B cell (primary cell): ENCODE measurements at regions not wholly inside any gene's neighbourhood (a gene's known extent, or its start where the extent isn't known, plus 50 kb on each side); places are given as distances from the start of the nearest gene placed in this dataset.

ENCODE experiments used
- ATAC-seq: fragments of 200-7000 bp; cut with Tn5 transposase; one replicate; pipeline ENCODE4 v1.10.0; 2021; ENCODE audit warnings: low read depth, mild to moderate bottlenecking, moderate number of reproducible peaks, moderate library complexity
- CTCF ChIA-PET: fragments of 350-600 bp; sonication (Branson Sonifier 250); formaldehyde crosslinking; loops from one replicate; lab custom pipeline; 2021; ENCODE audit warnings: antibody characterized with exemption, inconsistent platforms; lab: Charles Lee
- POLR2A ChIA-PET: fragments of 350-600 bp; sonication (Branson Sonifier 250); formaldehyde crosslinking; loops from one replicate; lab custom pipeline; 2021; ENCODE audit warnings: antibody characterized with exemption; lab: Charles Lee
- DNase-seq: peaks from one replicate; pipeline ENCODE4 v3.0.0; 2013
- H2AFZ ChIP-seq: 2 replicates; pipeline ENCODE4 v1.6.1; 2012; ENCODE audit warnings: mild to moderate bottlenecking, low read depth, low read length; ENCODE audit not compliant: insufficient read depth, poor library complexity, severe bottlenecking
- H3K27ac ChIP-seq, 2 donors: 1 replicate in 1 of 2; 2 replicates in 1 of 2; pipeline ENCODE4 v1.5.1; 2012 to 2013; ENCODE audit warnings: low read length in 2 of 2, mild to moderate bottlenecking in 2 of 2, moderate library complexity in 1 of 2
- H3K27me3 ChIP-seq, 4 experiments: fragments of 200-600 bp in 1 of 4; sonication (generic) in 1 of 4; replicated peaks in 1 of 4; 1 replicate in 2 of 4; 2 replicates in 2 of 4; pipeline versions ENCODE4 v1.6.1 to v1.7.0; 2013 to 2016; ENCODE audit warnings: low read length in 3 of 4, mild to moderate bottlenecking in 2 of 4, mixed read lengths in 1 of 4, moderate library complexity in 1 of 4; ENCODE audit not compliant: insufficient read depth in 4 of 4, control insufficient read depth in 3 of 4; ENCODE audit errors: control extremely low read depth in 1 of 4
- H3K36me3 ChIP-seq, 2 experiments: replicated peaks in 1 of 2; 1 replicate in 1 of 2; 2 replicates in 1 of 2; pipeline versions ENCODE4 v1.6.1 to v1.7.1; 2013; ENCODE audit warnings: low read length in 1 of 2; ENCODE audit not compliant: insufficient read depth in 2 of 2, control insufficient read depth in 1 of 2; ENCODE audit errors: control extremely low read depth in 1 of 2, extremely low read depth in 1 of 2
- H3K4me1 ChIP-seq, 2 donors: fragments of 200-600 bp in 1 of 2; sonication (generic) in 1 of 2; 1 replicate in 1 of 2; 2 replicates in 1 of 2; pipeline versions ENCODE4 v1.5.1 to v1.6.1; 2013 to 2017; ENCODE audit warnings: low read length in 2 of 2; ENCODE audit not compliant: control insufficient read depth in 2 of 2, insufficient read depth in 2 of 2
- H3K4me2 ChIP-seq: replicated peaks from 2 replicates; pipeline ENCODE3; 2012; ENCODE audit warnings: mild to moderate bottlenecking, low read depth, low read length; ENCODE audit not compliant: poor library complexity, severe bottlenecking
- H3K4me3 ChIP-seq, 5 experiments: fragments of 200-600 bp in 1 of 5; sonication (generic) in 1 of 5; 1 replicate in 3 of 5; 2 replicates in 2 of 5; pipeline versions ENCODE4 v1.5.1 to v1.7.0; 2011 to 2016; ENCODE audit warnings: low read length in 4 of 5, mild to moderate bottlenecking in 4 of 5, low read depth in 2 of 5, control low read depth in 1 of 5, moderate library complexity in 1 of 5; ENCODE audit not compliant: insufficient read depth in 1 of 5; ENCODE audit errors: control extremely low read depth in 1 of 5, extremely low read depth in 1 of 5
- H3K79me2 ChIP-seq: fragments of 200-600 bp; sonication (generic); one replicate; pipeline ENCODE4 v1.6.0; 2016; ENCODE audit warnings: low read length; ENCODE audit not compliant: control insufficient read depth, insufficient read depth
- H3K9ac ChIP-seq: fragments of 200-600 bp; sonication (generic); 2 replicates; pipeline ENCODE4 v1.6.1; 2017; ENCODE audit warnings: mild to moderate bottlenecking, low read length, moderate library complexity
- H3K9me3 ChIP-seq, 3 donors: one replicate each; pipeline versions ENCODE4 v1.6.1 to v1.7.1; 2013; ENCODE audit warnings: low read length in 2 of 3; ENCODE audit not compliant: control insufficient read depth in 2 of 3, insufficient read depth in 1 of 3; ENCODE audit errors: control extremely low read depth in 1 of 3
- H4K20me1 ChIP-seq: 2 replicates; pipeline ENCODE4 v1.6.0; 2012; ENCODE audit warnings: mild to moderate bottlenecking, low read length; ENCODE audit not compliant: insufficient read depth, control insufficient read depth, poor library complexity, severe bottlenecking
- H3K27ac Mint-ChIP-seq: one replicate; pipeline ENCODE4 v1.8.0; 2021; ENCODE audit warnings: mixed read lengths
- H3K27me3 Mint-ChIP-seq: one replicate; pipeline ENCODE4 v1.8.0; 2021; ENCODE audit warnings: mixed read lengths
- H3K4me1 Mint-ChIP-seq: one replicate; pipeline ENCODE4 v1.8.0; 2021; ENCODE audit warnings: mixed read lengths
- H3K4me3 Mint-ChIP-seq: one replicate; pipeline ENCODE4 v1.8.0; 2021; ENCODE audit warnings: mixed read lengths
- H3K9me3 Mint-ChIP-seq: one replicate; pipeline ENCODE4 v1.8.0; 2022; ENCODE audit warnings: mixed read lengths; ENCODE audit not compliant: insufficient read depth
- EZH2 ChIP-seq: IDR thresholded peaks from 2 replicates; pipeline ENCODE4 v1.6.1; 2012; ENCODE audit warnings: borderline replicate concordance, low read depth, mild to moderate bottlenecking, moderate library complexity, low read length; ENCODE audit not compliant: insufficient read depth, poor library complexity, severe bottlenecking
- WGBS: methylation state at CpG from one replicate; pipeline ENCODE4 v1.1.5; 2013; ENCODE audit warnings: missing lambda C conversion rate; ENCODE audit not compliant: insufficient coverage; 5-methylcytosine and 5-hydroxymethylcytosine counted together
- intact Hi-C: fragments of 100-400 bp; cut with micrococcal nuclease; formaldehyde crosslinking; loops from one replicate; pipeline ENCODE4 v1.10.0; 2022
- TF ChIP-seq, protein P1 (sequence below): fragments of 200-600 bp; IDR thresholded peaks from one replicate; pipeline ENCODE4 v1.8.0; 2022; ENCODE audit warnings: antibody characterized with exemption, mild to moderate bottlenecking

DNA sequence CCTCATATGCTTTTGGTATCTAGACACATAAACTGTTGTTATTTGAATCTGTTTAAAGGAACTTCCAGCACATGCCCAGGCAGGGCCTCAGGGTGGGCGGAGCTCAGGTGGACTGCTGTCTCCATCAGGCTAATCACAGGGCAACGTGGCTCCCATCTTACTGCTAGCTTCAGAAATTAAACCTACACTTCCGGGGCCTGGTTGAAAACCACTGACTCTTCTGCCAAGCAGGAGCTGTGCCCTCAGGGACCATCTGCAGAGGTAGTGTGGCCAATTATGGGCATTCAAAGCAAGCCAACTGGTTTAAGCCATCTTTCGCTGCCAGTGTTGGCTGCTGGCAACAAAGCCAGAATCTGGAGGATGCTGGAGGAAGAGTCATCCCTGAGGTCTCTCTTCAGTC, 97.5 kb downstream of the TMX1 start:
- H4K20me1 ChIP-seq: no peaks in the 10 kb centered on the region
- DNase-seq: no peak
- POLR2A ChIA-PET: no interaction called here
- H3K27ac ChIP-seq: no peak overlapping the region
- intact Hi-C loops: no loop called here
- no peak overlapping the region for H3K4me3 ChIP-seq
- TF ChIP-seq, protein P1, sequence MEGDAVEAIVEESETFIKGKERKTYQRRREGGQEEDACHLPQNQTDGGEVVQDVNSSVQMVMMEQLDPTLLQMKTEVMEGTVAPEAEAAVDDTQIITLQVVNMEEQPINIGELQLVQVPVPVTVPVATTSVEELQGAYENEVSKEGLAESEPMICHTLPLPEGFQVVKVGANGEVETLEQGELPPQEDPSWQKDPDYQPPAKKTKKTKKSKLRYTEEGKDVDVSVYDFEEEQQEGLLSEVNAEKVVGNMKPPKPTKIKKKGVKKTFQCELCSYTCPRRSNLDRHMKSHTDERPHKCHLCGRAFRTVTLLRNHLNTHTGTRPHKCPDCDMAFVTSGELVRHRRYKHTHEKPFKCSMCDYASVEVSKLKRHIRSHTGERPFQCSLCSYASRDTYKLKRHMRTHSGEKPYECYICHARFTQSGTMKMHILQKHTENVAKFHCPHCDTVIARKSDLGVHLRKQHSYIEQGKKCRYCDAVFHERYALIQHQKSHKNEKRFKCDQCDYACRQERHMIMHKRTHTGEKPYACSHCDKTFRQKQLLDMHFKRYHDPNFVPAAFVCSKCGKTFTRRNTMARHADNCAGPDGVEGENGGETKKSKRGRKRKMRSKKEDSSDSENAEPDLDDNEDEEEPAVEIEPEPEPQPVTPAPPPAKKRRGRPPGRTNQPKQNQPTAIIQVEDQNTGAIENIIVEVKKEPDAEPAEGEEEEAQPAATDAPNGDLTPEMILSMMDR: no peak
- TF ChIP-seq EZH2: no peak
- no peak overlapping the region for H3K4me2 ChIP-seq
- Mint-ChIP-seq H3K27ac (no peak overlapping the region), H3K4me1 (no peaks in the 10 kb centered on the region), H3K4me3 (no peak overlapping the region), H3K9me3 (no peaks in the 10 kb centered on the region), H3K27me3 (peaks cover 14% of the 10 kb centered on the region)
- H3K36me3 ChIP-seq: no peaks in the 10 kb centered on the region
- no peaks in the 10 kb centered on the region for H3K79me2 ChIP-seq
- no peaks in the 10 kb centered on the region for H3K4me1 ChIP-seq
- H3K9me3 ChIP-seq: no peaks in the 10 kb centered on the region
- no peak overlapping the region for H3K9ac ChIP-seq
- CTCF ChIA-PET: no interaction called here
- 89% methylated on average over 4 of the region's 4 CpGs for WGBS
- H2AFZ ChIP-seq: no peak overlapping the region
- no peaks in the 10 kb centered on the region for H3K27me3 ChIP-seq
- ATAC-seq: no peak

DNA sequence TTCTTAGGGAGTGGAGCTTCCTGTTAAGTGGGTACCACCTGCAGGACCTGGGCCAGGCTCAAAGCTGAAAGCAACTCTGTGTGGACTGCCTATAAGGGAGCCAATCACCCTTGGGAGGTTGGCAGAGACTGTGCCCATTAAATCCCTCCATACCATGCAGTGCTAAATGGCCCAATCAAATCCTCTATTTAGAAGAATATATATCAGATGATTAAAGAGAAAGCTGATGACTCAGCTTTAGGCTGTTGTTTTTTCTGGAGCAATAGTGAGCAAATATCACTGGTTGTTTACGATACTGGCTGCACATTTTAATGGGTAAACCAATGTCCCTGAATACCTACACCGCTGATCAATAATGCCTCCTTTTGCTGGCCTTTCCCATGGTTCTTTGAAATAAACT, 101.3 kb downstream of the TMX1 start:
- no peak overlapping the region for H3K4me3 Mint-ChIP-seq
- no peak for DNase-seq

More for the DNA sequence above, 101.3 kb downstream of the TMX1 start:
- peaks cover 0 to 3% (median 0%) of the 10 kb centered on the region in 3 donors for H3K9me3 ChIP-seq
- 100% methylated on average over 1 of the region's 2 CpGs for WGBS
- ChIA-PET CTCF (no interaction called here), POLR2A (no interaction called here)
- no peaks in the 10 kb centered on the region for H3K36me3 ChIP-seq
- no peak overlapping the region for H3K4me2 ChIP-seq
- no peak overlapping the region for H3K4me3 ChIP-seq
- no peak overlapping the region for H3K27ac Mint-ChIP-seq
- intact Hi-C loops: no loop called here
- ATAC-seq: no peak
- H3K4me1 Mint-ChIP-seq: no peaks in the 10 kb centered on the region
- no peaks in the 10 kb centered on the region for H3K27me3 ChIP-seq
- H3K27me3 Mint-ChIP-seq: peaks cover 8% of the 10 kb centered on the region
- H3K79me2 ChIP-seq: no peaks in the 10 kb centered on the region
- H3K27ac ChIP-seq: no peak overlapping the region
- H3K9me3 Mint-ChIP-seq: no peaks in the 10 kb centered on the region
- no peaks in the 10 kb centered on the region for H4K20me1 ChIP-seq
- TF ChIP-seq, protein P1: no peak
- TF ChIP-seq EZH2: no peak
- no peaks in the 10 kb centered on the region for H3K4me1 ChIP-seq
- H2AFZ ChIP-seq: no peak overlapping the region
- H3K9ac ChIP-seq: no peak overlapping the region
